Myocyte (in vitro differentiated cells): ENCODE measurements at regions not wholly inside any gene's neighbourhood (a gene's known extent, or its start where the extent isn't known, plus 50 kb on each side); places are given as distances from the start of the nearest gene placed in this dataset.
A peak's percentile ranks its signal among the peaks of the same experiment; 100 is the strongest.
"Not testable (repeated sequence)": the region's sequence is repeated elsewhere in the genome, so short reads cannot be mapped to it uniquely, and the experiment has no call there.

ENCODE experiments used
- DNase-seq: peaks from one replicate; pipeline ENCODE4 v3.0.0-alpha.2; 2012; ENCODE audit warnings: low read depth

- DNase-seq = no peak
Observed at GRCh38 chr4:124828382-124828781, 115.8 kb upstream of the ANKRD50 start.

DNA sequence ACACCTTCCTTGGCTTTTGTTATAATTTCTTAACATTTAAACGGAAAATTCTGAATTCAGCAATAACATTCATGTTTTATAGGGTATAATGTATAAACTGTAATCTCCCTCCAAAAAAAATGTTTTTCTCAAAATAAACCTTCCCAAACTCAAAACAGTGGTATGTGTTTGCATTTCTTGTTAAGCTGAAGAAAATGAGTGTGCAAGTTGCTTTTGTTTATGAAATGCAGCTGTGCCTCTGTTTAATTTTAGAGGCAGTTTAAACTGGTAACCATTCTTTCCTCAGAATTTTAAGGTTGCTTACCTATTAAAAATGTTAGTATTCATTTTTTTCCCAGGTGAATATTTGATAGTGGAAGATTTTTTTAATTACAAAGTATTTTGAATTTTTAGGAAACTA lies 105.0 kb upstream of the ANKRD50 start:
- DNase-seq = no peak

DNA sequence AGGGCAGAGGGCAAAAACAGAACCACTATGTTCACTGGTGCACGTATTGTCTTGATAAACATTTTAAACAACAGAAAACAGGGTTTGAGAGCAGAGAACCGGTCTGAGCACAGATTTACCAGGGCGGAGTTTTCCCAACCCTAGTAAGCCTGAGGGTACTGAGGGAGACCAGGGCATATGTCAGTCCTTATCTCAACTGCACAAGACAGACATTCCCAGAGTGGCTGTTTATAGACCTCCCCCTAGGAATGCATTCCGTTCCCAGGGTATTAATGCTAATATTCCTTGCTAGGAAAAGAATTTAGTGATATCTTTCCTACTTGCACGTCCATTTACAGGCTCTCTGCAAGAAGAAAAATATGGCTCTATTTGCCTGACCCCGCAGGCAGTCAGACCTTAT lies 99.7 kb upstream of the ANKRD50 start:
- DNase-seq = not testable (repeated sequence)

GRCh38 chr4:124810827-124811226 lies 98.3 kb upstream of the ANKRD50 start:
- DNase-seq = no peak

GRCh38 chr4:124807421-124807820 lies 94.9 kb upstream of the ANKRD50 start:
- DNase-seq = no peak

GRCh38 chr4:124806403-124806802 lies 93.9 kb upstream of the ANKRD50 start:
- DNase-seq = no peak

DNA sequence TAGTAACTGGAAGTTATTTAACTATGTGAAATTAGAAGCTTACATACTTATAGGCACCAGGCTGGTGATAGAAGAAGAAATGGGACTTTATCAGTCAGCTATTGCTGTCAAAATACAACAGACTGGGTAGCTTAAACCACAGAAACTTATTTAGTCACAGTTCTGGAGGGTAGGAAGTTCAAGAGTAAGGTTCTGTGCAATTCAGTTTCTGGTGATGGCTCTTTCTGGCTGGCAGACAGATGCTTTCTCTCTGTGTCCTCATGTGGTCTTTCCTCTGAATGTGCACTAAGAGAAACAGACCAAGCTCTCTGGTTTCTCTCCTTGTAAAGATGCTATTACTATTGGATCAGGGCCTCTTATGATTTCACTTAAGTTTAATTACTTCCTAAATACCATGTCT lies 92.1 kb upstream of the ANKRD50 start:
- DNase-seq = peak; percentile 6

GRCh38 chr4:124804041-124804440 lies 91.5 kb upstream of the ANKRD50 start:
- no peak for DNase-seq

DNA sequence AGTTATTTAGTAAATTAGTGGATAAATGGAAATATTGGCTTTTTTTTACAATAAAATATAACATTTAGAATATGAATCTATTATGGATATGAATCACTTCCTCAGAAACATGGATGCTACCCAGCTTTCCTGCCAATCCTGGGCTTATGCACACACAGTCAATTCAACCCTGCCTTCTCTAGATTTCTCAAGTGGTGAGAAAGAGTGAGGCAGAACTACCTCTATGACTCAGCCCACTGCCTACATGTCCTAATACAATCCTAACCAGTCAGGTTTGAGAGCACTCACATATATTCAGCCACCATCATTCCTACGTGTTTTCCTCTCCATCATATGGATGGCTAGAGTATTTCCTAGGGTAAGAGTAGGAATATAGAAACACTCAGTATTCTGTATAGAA lies 91.1 kb upstream of the ANKRD50 start:
- DNase-seq = no peak

GRCh38 chr4:124803026-124803425 lies 90.5 kb upstream of the ANKRD50 start:
- DNase-seq = no peak

GRCh38 chr4:124797223-124797622 lies 84.7 kb upstream of the ANKRD50 start:
- DNase-seq = no peak

GRCh38 chr4:124790471-124790870 lies 77.9 kb upstream of the ANKRD50 start:
- DNase-seq = no peak

GRCh38 chr4:124786634-124787033 lies 74.1 kb upstream of the ANKRD50 start:
- DNase-seq = no peak

DNA sequence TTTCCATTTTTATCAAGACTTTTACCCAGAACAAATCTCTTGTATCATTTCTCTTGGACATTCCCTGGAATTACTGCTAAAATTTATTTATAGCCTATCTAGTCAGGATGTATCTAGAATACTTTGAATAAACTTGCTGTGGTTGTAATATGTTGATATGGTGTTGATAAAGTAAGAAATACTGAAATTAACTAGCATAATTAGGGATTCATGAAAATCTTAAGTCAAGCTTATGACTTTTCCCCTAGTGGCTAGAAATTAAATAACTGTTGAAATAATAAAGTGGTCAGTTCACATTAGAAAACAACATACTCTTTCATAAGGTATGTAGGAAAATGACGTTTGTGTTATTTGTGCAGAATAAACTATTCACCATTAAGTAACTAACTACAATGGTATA lies 73.1 kb upstream of the ANKRD50 start:
- no peak for DNase-seq

- no peak for DNase-seq
Observed at GRCh38 chr4:124783847-124784246, 71.3 kb upstream of the ANKRD50 start.

GRCh38 chr4:124777007-124777406 lies 64.5 kb upstream of the ANKRD50 start:
- no peak for DNase-seq

DNA sequence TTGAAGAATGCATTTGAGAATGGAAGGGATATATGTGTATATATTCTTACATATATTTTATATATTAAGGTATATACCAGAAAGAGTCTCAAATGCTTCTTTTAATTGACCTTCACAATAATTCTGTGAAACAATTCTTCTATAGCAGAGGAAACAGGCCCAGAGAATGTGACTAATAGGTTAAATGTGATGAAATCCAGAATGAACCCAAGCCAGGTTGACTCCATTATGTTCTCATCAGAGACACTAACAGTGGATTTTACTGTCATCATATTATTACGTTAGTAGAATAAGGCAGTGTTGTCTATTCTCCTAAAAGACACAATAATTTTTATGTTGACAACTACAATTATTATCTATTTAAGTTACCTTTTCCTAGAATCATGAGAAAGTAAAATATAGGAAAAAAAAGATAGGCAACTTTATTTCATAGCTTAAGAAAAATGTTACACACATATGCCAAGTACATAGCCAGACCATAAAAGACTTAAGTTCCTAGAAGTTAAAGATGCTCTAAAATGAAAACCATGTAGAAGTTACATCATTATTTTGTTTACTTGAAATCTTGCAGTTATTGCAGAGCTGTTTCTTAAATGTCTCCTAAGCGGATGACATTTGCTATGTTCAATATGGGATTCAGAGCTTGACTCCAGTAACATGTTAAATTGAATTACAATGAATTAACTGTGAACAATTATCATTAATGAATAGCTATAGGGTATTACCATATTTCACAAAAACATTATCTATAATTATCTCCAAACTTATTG lies 56.2 kb upstream of the ANKRD50 start:
- no peak for DNase-seq

DNA sequence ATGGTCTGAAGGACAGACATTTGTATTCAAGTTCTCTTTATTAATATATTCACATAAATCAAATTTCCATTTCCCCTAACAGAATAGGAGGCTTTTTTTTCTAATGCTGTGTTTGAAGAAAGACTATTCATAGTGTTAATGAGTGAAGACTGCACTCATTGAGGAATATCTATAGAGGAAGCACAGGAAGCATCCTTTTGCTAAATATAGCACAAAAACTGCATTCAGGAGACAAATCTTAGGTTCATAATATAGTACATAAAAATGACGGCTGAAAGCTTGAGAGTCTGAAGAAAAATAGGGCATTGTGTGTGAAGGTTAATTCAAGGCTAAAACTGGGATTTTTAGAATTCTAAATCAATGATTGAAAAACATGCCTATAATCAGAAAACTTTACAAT lies 50.4 kb upstream of the ANKRD50 start:
- DNase-seq = no peak
